HK-2 (cell line): ENCODE measurements at regions not wholly inside any gene's neighbourhood (a gene's known extent, or its start where the extent isn't known, plus 50 kb on each side); places are given as distances from the start of the nearest gene placed in this dataset.
A peak's percentile ranks its signal among the peaks of the same experiment; 100 is the strongest.

ENCODE experiments used
- DNase-seq: peaks from one replicate; pipeline ENCODE4 v3.0.0-alpha.2; 2018; ENCODE audit not compliant: unreplicated experiment

- DNase-seq, result no peak
Observed at GRCh38 chr20:12022126-12022525, 104.4 kb downstream of the BTBD3 start.

GRCh38 chr20:12023194-12023795 is 105.6 kb downstream of the BTBD3 start:
- DNase-seq, result no peak

- DNase-seq, result no peak
Observed at GRCh38 chr20:12028771-12029170, 111.1 kb downstream of the BTBD3 start.

GRCh38 chr20:12030470-12030869 is 112.8 kb downstream of the BTBD3 start:
- no peak for DNase-seq

DNA sequence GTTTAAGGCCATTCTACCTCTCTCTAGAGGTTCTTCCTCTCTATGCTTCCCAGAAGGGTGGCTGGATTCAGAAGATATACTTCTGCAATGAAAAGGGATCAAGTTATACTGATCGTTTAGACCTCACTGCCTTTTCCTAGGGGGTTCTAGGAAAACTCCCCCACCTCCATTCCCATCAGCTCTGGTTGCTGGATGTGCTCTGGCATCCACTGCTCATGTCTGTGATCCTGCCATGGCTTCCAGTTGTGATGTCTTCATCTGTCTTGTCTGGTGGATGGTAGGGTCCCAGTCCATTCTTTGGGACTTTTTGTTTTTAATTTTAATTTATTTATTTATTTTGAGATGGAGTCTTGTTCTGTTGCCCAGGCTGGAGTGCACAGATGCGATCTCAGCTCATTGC is 118.4 kb downstream of the BTBD3 start:
- DNase-seq, result no peak

GRCh38 chr20:12037521-12037920 is 119.8 kb downstream of the BTBD3 start:
- DNase-seq, result no peak

GRCh38 chr20:12040261-12040660 is 122.6 kb downstream of the BTBD3 start:
- no peak for DNase-seq

GRCh38 chr20:12044969-12045368 is 127.3 kb downstream of the BTBD3 start:
- DNase-seq, result no peak

DNA sequence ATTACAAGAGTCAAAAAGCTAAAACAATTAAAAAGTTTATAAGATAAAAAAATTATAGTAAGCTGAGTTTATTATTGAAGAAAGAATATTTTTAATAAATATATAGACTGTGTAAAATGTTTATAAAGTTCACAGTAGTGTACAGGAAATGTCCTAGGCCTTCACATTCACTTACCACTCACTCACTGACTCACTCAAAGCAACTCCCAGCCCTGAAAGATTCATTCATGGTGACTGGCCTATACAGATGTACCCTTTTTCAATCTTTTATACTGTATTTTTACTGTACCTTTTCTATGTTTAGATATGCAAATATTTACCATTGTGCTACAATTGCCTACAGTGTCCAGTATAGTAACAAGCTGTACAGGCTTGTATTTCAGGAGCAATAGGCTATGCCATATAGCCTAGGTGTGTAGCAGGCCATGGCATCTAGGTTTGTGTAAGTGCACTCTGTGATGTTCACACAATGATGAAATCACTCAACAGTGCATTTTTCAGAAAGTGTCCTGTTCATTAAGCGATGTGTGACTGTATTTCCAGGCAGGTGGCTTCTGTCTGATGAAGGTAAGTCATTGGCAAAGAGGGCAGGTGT is 130.2 kb downstream of the BTBD3 start:
- DNase-seq, result no peak

DNA sequence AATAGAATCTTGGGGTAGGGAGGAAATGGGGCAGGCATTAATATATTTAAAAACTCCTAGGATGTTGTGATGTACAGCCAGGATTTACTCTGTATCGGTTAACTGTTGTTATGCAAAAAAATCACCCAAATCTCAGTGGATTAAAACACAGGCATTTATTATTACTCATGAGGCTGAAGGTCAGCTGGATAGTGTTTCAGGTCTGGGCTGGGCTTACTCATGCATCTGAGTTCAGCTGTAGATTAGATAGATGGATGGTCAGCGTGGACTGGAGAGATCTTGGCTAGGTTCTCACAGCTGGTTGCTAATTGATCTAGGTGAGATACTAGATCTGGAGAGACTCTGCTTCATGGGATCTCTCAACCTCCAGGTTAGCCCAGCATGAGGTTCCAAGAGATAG is 131.4 kb downstream of the BTBD3 start:
- no peak for DNase-seq

- no peak for DNase-seq
Observed at GRCh38 chr20:12051206-12052163, 133.8 kb downstream of the BTBD3 start.

DNA sequence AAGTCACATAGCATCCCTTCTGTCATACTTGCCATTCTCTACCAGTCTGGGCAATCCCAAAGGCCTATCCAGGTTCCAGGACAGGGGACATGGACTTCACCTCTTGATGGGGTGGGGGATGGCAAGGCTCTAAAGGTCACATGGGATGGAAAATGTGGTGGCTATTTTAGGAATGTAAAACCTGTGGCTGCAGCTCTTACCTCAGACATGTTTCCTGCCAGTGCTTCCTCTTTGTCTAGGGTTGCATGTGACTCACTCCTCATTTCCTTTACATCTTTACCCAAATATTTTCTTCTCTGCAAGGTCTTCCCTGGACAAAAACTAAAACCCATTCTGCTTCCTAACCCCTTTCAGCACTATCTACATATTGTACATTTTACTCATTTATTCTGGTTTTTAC is 135.7 kb downstream of the BTBD3 start:
- peak; percentile 17 for DNase-seq

GRCh38 chr20:12054556-12054955 is 136.9 kb downstream of the BTBD3 start:
- no peak for DNase-seq

- DNase-seq, result no peak
Observed at GRCh38 chr20:12055161-12055560, 137.5 kb downstream of the BTBD3 start.

- no peak for DNase-seq
Observed at GRCh38 chr20:12056839-12057238, 139.1 kb downstream of the BTBD3 start.

DNA sequence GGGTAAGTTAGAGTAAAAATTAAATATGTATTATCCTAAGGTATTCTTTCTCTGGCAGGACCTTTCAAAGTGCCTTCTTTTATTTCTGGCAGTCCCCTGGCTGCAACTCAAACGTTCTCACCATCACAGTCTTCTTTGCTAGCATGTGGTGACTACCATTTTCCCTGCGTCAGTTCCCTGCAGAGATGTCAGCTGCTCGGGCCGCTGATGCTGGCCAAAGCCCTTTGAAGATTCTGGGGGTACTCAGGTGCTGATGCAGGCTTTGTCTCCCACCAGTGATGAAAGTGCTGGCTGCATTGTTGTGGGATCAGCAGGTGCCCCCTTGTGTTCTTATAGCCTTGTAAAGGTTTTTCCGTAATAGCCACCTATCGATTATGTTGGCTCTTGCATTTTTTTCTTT is 140.1 kb downstream of the BTBD3 start:
- DNase-seq, result no peak

DNA sequence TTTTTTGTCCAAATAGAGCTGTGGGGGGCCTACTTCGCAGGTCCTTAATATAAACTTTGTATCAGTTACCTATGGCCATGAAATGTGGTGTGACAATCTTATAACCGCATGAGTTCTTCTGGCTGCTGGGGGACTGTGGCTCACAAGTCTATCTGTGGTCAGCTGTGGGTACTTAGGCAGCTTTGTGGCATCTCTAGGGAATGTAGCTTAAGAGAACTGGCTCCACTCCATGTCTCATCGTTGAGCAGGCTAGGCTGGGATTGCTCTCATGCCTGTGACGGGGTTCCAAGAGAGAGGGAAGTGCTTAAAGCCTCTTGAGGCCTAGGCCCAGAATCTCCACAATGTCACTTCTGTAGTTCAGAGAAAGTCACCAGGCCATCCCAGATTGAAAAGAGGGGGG is 140.5 kb downstream of the BTBD3 start:
- DNase-seq, result no peak

DNA sequence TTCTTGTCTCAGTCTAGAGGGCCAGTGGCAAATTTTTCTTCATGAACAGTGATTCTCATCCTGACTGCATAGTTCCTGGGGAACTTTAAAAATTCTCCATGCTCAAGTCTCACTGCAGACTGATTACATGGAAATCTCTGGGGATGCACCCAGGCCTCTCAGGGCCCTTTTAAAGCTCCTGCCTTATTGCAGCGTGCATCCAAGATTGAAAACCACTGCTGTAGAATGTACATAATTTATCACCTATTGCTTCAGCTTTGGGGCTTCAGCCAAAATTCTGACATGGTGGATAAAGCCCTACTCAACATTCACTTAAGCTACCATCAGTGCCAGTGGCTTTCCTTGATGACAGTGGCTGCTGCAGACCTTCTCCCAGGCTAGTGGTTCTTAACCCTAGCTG is 143.8 kb downstream of the BTBD3 start:
- no peak for DNase-seq

GRCh38 chr20:12063106-12063684 is 145.5 kb downstream of the BTBD3 start:
- no peak for DNase-seq

- DNase-seq, result no peak
Observed at GRCh38 chr20:12064540-12064939, 146.8 kb downstream of the BTBD3 start.

GRCh38 chr20:12067686-12068085 is 150.0 kb downstream of the BTBD3 start:
- DNase-seq, result no peak

DNA sequence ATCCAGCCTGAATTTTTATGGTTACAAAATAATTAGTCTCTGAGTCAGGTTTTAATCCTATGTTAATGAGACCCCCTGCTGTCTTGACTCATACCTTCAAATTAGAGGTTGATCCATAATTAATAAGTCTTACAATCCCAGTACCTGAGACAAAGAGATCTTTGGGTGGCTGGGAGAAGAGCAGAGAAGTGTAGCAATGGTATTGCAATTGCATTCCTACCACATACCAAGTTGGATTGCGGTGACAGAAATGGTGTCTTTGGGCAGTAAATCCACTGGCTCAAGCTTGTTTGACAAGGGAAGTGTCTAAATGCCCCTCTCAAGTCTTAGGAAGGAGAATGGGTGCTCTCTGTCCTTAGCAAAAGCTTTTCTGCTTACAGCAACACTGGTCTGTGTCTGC is 150.4 kb downstream of the BTBD3 start:
- DNase-seq, result no peak

DNA sequence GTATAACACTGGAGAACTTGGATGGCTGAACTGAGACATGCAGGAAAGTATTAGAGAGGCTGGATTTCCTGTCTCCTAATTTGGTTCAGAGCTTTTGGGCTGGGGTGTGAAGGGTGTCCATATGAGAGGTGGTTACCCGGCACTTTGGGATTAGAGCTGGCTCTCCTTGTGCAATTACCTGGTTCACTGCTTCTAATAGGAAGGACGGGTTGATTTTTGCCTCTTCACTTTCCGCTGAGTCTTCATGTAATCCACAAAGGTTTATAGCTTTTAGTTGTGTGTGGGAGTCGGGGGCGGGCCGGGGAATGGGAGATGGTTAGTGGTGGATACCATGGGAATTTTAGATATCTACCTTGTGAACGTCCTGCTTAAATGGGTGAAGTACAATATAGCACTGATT is 151.5 kb downstream of the BTBD3 start:
- no peak for DNase-seq
